ENCODE measurements at regions not wholly inside any gene's neighbourhood (a gene's known extent, or its start where the extent isn't known, plus 50 kb on each side); places are given as distances from the start of the nearest gene placed in this dataset.

DNA sequence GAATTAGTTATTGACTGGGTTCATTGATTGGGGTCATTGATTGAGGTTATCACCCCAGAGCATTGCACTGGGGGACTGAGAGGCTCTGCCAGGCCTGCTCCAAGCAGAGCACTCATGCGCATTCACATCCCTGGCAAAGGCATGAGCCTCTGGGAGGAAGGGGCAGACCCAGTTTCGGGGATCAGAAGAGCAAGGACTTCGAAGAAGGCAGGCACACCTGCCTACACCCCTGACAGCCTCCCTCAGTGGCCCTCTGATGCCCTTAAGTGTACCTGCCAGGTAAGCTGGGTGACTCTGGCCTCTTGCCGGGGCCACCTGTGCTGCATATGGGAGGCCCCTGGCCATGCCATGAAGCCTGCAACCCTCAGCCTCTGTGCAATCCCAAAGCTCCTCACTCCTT is 181.1 kb downstream of the PTPN20 start:
- TF ChIP-seq, protein P1, sequence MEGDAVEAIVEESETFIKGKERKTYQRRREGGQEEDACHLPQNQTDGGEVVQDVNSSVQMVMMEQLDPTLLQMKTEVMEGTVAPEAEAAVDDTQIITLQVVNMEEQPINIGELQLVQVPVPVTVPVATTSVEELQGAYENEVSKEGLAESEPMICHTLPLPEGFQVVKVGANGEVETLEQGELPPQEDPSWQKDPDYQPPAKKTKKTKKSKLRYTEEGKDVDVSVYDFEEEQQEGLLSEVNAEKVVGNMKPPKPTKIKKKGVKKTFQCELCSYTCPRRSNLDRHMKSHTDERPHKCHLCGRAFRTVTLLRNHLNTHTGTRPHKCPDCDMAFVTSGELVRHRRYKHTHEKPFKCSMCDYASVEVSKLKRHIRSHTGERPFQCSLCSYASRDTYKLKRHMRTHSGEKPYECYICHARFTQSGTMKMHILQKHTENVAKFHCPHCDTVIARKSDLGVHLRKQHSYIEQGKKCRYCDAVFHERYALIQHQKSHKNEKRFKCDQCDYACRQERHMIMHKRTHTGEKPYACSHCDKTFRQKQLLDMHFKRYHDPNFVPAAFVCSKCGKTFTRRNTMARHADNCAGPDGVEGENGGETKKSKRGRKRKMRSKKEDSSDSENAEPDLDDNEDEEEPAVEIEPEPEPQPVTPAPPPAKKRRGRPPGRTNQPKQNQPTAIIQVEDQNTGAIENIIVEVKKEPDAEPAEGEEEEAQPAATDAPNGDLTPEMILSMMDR (IDR thresholded peaks at IDR 0.05) = no peak
- no peak for TF ChIP-seq POLR2AphosphoS5 (IDR thresholded peaks at IDR 0.05)
- TF ChIP-seq POLR2A (IDR thresholded peaks at IDR 0.05) = no peak
- no peak for TF ChIP-seq EP300 (IDR thresholded peaks at IDR 0.05)
